ENCODE measurements at regions not wholly inside any gene's neighbourhood (a gene's known extent, or its start where the extent isn't known, plus 50 kb on each side); places are given as distances from the start of the nearest gene placed in this dataset.

- TF ChIP-seq CTCF (IDR thresholded peaks at IDR 0.05; ENCODE audit: low read length) (no peak), EZH2 (optimal IDR thresholded peaks at IDR 0.05; ENCODE audit: low read depth, low read length) (no peak)
Measured at GRCh38 chr2:236798491-236798890, 228.9 kb downstream of the ACKR3 start.
